Hepatocyte (in vitro differentiated cells): ENCODE measurements at regions not wholly inside any gene's neighbourhood (a gene's known extent, or its start where the extent isn't known, plus 50 kb on each side); places are given as distances from the start of the nearest gene placed in this dataset.
"Not testable (repeated sequence)": the region's sequence is repeated elsewhere in the genome, so short reads cannot be mapped to it uniquely, and the experiment has no call there.

Source experiments
- DNase-seq: peaks from one replicate; pipeline ENCODE4 v3.0.0-alpha.2; 2016; ENCODE audit warnings: low spot score
- H2AFZ ChIP-seq: fragments of 200-600 bp; sonication (generic); 2 replicates; pipeline ENCODE4 v1.6.0; 2016; ENCODE audit warnings: antibody characterized with exemption, mild to moderate bottlenecking
- H3K27ac ChIP-seq: fragments of 200-600 bp; sonication (generic); 2 replicates; pipeline ENCODE4 v1.5.1; 2016; ENCODE audit warnings: mild to moderate bottlenecking
- H3K27me3 ChIP-seq: fragments of 200-600 bp; sonication (generic); 2 replicates; pipeline ENCODE4 v1.6.1; 2016
- H3K36me3 ChIP-seq: fragments of 200-600 bp; sonication (generic); replicated peaks from 2 replicates; pipeline ENCODE4 v1.5.1; 2016; ENCODE audit warnings: low read depth; ENCODE audit not compliant: insufficient read depth
- H3K4me1 ChIP-seq: fragments of 200-600 bp; sonication (generic); 2 replicates; pipeline ENCODE4 v1.5.1; 2016; ENCODE audit warnings: mild to moderate bottlenecking, moderate library complexity; ENCODE audit not compliant: insufficient read depth
- H3K4me2 ChIP-seq: fragments of 200-600 bp; sonication (generic); 2 replicates; pipeline ENCODE4 v1.6.0; 2016
- H3K4me3 ChIP-seq: fragments of 200-600 bp; sonication (generic); 2 replicates; pipeline ENCODE4 v1.5.1; 2016; ENCODE audit warnings: mild to moderate bottlenecking
- H3K79me2 ChIP-seq: fragments of 200-600 bp; sonication (generic); 2 replicates; pipeline ENCODE4 v1.6.0; 2017; ENCODE audit warnings: mild to moderate bottlenecking
- H3K9me2 ChIP-seq: fragments of 200-600 bp; sonication (generic); replicated peaks from 2 replicates; pipeline ENCODE4 v1.6.0; 2017; ENCODE audit warnings: mild to moderate bottlenecking; ENCODE audit not compliant: insufficient read depth
- H3K9me3 ChIP-seq: fragments of 200-600 bp; sonication (generic); 2 replicates; pipeline ENCODE4 v1.5.1; 2016; ENCODE audit warnings: low read depth, mild to moderate bottlenecking
- H4K20me1 ChIP-seq: fragments of 200-600 bp; sonication (generic); 2 replicates; pipeline ENCODE4 v1.6.0; 2016; ENCODE audit warnings: mild to moderate bottlenecking; ENCODE audit not compliant: insufficient read depth, poor library complexity, severe bottlenecking
- EZH2 ChIP-seq: fragments of 200-600 bp; sonication (generic); IDR thresholded peaks from 2 replicates; pipeline ENCODE4 v1.6.1; 2016; ENCODE audit warnings: antibody characterized with exemption, mild to moderate bottlenecking, borderline replicate concordance
- EZH2phosphoT487 ChIP-seq: fragments of 200-600 bp; sonication (generic); IDR thresholded peaks from one replicate; pipeline ENCODE4 v1.6.1; 2018; ENCODE audit warnings: antibody characterized with exemption, mild to moderate bottlenecking, low read depth, moderate library complexity; ENCODE audit not compliant: unreplicated experiment, severe bottlenecking
- whole genome bisulfite sequencing: methylation state at CpG from one replicate; pipeline ENCODE4 v1.1.6; 2016; ENCODE audit warnings: low lambda C conversion rate; ENCODE audit errors: missing lambda C conversion rate; 5-methylcytosine and 5-hydroxymethylcytosine counted together
- TF ChIP-seq, protein P1 (sequence below): fragments of 200-600 bp; sonication (generic); IDR thresholded peaks from 2 replicates; pipeline ENCODE4 v1.5.1; 2016; ENCODE audit warnings: antibody characterized with exemption, mild to moderate bottlenecking; ENCODE audit not compliant: poor library complexity

DNA sequence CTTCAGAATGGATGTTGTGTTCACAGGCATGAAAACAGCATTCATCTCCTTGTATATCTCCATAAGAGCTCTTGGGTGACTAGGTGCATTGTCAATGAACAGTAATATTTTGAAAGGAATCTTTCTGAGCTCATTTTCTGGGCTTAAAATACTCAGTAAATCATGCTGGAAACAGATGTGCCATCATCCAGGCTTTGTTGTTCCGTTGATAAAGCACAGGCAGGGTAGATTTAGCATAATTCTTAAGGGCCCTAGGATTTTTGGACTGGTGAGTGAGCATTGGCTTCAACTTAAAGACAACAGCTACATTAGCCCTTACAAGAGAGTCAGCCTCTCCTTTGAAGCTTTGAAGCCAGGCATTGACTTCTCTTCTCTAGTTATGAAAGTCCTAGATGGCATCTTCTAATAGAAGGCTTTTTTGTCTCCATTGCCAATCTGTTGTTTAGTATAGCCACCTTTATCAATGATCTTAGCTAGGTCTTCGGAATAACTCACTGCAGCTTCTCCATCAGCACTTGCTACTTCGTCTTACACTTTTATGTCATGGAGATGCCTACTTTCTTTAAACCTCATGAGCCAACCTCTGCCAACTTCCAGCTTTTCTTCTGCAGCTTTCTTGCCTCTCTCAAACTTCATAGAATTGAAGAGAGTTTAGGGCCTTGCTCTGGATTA is 79.6 kb upstream of the PSMA6 start:
- 83% methylated on average over 3 of the region's 3 CpGs for WGBS
- Histone ChIP-seq H3K36me3 (no peaks in the 10 kb centered on the region), H3K9me2 (no peaks in the 10 kb centered on the region), H4K20me1 (no peaks in the 10 kb centered on the region), H3K27ac (no peak overlapping the region), H3K4me3 (no peak overlapping the region), H3K4me1 (peaks cover 4% of the 10 kb centered on the region), H2AFZ (no peak overlapping the region), H3K79me2 (no peaks in the 10 kb centered on the region), H3K9me3 (no peaks in the 10 kb centered on the region), H3K27me3 (no peaks in the 10 kb centered on the region), H3K4me2 (no peak overlapping the region)
- TF ChIP-seq, protein P1, sequence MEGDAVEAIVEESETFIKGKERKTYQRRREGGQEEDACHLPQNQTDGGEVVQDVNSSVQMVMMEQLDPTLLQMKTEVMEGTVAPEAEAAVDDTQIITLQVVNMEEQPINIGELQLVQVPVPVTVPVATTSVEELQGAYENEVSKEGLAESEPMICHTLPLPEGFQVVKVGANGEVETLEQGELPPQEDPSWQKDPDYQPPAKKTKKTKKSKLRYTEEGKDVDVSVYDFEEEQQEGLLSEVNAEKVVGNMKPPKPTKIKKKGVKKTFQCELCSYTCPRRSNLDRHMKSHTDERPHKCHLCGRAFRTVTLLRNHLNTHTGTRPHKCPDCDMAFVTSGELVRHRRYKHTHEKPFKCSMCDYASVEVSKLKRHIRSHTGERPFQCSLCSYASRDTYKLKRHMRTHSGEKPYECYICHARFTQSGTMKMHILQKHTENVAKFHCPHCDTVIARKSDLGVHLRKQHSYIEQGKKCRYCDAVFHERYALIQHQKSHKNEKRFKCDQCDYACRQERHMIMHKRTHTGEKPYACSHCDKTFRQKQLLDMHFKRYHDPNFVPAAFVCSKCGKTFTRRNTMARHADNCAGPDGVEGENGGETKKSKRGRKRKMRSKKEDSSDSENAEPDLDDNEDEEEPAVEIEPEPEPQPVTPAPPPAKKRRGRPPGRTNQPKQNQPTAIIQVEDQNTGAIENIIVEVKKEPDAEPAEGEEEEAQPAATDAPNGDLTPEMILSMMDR = no peak
- TF ChIP-seq EZH2phosphoT487 (no peak), EZH2 (no peak)
- DNase-seq = no peak

DNA sequence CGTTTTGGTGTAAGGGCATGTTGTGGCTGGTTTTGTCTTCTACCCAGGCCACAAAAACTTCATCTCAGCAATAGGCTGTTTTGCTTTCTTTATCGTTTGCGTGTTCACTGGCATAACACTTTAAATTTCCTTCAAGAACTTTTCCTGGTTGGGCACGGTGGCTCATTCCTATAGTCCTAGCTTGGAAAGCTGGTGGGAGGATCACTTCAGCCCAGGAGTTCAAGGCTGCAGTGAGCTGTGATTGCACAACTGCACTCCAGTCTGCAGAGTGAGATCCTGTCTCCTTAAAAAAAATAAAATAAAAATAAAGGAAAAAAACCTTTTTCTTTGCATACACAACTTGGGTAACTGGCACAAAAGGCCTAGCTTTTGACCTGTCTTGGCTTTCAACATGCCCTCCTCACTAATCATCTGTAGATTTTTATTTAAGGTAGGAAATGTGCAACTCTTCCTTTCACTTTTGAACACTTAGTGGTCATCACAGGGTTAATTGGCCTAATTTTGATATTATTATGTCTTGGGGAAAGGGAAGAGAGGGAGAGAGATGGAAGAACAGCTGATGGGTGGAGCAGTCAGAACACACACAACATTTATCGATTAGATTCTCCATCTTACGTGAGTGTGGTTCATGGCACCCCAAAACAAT is 78.9 kb upstream of the PSMA6 start:
- H3K4me2 ChIP-seq = no peak overlapping the region
- peaks cover 4% of the 10 kb centered on the region for H3K4me1 ChIP-seq
- H3K27ac ChIP-seq = no peak overlapping the region
- no peak for DNase-seq
- H2AFZ ChIP-seq = no peak overlapping the region
- no peaks in the 10 kb centered on the region for H4K20me1 ChIP-seq
- no peaks in the 10 kb centered on the region for H3K27me3 ChIP-seq
- WGBS = 89% methylated on average over 6 of the region's 6 CpGs
- TF ChIP-seq EZH2phosphoT487 = no peak
- TF ChIP-seq EZH2 = no peak
- TF ChIP-seq, protein P1 = no peak
- no peaks in the 10 kb centered on the region for H3K79me2 ChIP-seq
- no peak overlapping the region for H3K4me3 ChIP-seq
- no peaks in the 10 kb centered on the region for H3K36me3 ChIP-seq
- no peaks in the 10 kb centered on the region for H3K9me2 ChIP-seq
- H3K9me3 ChIP-seq = no peaks in the 10 kb centered on the region

DNA sequence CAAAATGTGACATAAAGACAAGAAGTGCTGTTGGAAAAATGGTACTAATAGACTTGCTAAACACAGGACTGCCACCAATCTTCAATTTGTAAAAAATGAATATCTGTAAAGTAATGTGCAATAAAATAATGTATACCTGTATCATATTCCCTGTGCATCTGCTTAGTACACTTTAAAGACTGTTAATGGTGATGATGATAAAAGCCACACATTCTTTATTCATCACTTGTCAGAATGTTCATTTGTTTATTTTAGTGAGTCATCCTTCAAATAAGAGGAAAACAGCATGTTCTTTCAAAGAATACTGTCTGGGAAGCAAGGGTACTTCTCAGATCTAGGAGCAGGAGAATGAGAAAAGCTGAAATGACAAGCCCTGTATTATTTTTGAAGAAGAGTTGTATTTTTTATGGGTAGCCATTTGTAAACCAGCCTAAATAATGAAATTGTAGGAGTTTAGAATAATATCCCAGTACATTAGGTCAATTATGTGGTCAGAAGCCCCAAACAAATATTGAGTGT is 78.3 kb upstream of the PSMA6 start:
- H3K4me2 ChIP-seq = no peak overlapping the region
- no peaks in the 10 kb centered on the region for H3K9me3 ChIP-seq
- H3K4me1 ChIP-seq = peaks cover 4% of the 10 kb centered on the region
- H3K36me3 ChIP-seq = no peaks in the 10 kb centered on the region
- TF ChIP-seq EZH2 = no peak
- no peak for TF ChIP-seq EZH2phosphoT487
- TF ChIP-seq, protein P1 = no peak
- no peaks in the 10 kb centered on the region for H3K79me2 ChIP-seq
- no peaks in the 10 kb centered on the region for H3K27me3 ChIP-seq
- no peak for DNase-seq
- H3K27ac ChIP-seq = peak overlapping the region; percentile 2
- no peak overlapping the region for H3K4me3 ChIP-seq
- H3K9me2 ChIP-seq = no peaks in the 10 kb centered on the region
- no peak overlapping the region for H2AFZ ChIP-seq
- no peaks in the 10 kb centered on the region for H4K20me1 ChIP-seq

DNA sequence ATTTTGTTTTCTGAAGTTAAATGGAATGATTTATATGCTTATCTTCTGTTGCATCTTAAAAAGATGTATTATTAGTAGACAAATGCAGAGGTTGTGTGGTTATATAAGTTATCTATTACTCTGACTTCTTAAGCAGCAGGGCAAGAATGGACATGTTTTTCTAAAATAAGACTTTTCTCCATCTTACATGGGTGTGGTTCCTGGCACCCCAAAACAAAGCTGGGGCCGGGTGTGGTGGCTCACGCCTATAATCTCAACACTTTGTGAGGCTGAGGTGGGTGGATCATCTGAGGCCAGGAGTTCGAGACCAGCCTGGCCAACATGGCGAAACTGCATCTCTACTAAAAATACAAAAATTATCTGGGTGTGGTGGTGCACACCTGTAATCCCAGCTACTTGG is 77.8 kb upstream of the PSMA6 start:
- peak overlapping the region; percentile 2 for H3K27ac ChIP-seq
- not testable (repeated sequence) for H3K4me1 ChIP-seq, H4K20me1 ChIP-seq, H3K27me3 ChIP-seq, H3K4me3 ChIP-seq, H2AFZ ChIP-seq, H3K9me2 ChIP-seq, H3K9me3 ChIP-seq, H3K36me3 ChIP-seq, H3K4me2 ChIP-seq, DNase-seq, H3K79me2 ChIP-seq
- WGBS = 93% methylated on average over 4 of the region's 4 CpGs
